ENCODE measurements at regions not wholly inside any gene's neighbourhood (a gene's known extent, or its start where the extent isn't known, plus 50 kb on each side); places are given as distances from the start of the nearest gene placed in this dataset.

- TF ChIP-seq CTCF (IDR thresholded peaks at IDR 0.05 in 2 of 3, conservative IDR thresholded peaks at IDR 0.05 in 1 of 3; ENCODE audit: borderline replicate concordance in 1 of 3, insufficient read depth in 1 of 3, low read depth in 2 of 3, low read length in 2 of 3) (no peak), POLR2A (IDR thresholded peaks at IDR 0.05; ENCODE audit: borderline replicate concordance, extremely low read depth, insufficient read depth, insufficient read length) (no peak), EZH2 (IDR thresholded peaks at IDR 0.05) (no peak), MAX (IDR thresholded peaks at IDR 0.05) (no peak), ZNF274 (IDR thresholded peaks at IDR 0.05; ENCODE audit: low read depth, low read length) (no peak), EZH2phosphoT487 (IDR thresholded peaks at IDR 0.05; ENCODE audit: borderline replicate concordance) (no peak), FOSL1 (IDR thresholded peaks at IDR 0.05; ENCODE audit: low read depth) (no peak), ELF1 (IDR thresholded peaks at IDR 0.05; ENCODE audit: borderline replicate concordance, low read depth) (no peak), POLR2AphosphoS5 (IDR thresholded peaks at IDR 0.05; ENCODE audit: low read depth, low read length) (no peak), REST (IDR thresholded peaks at IDR 0.05; ENCODE audit: low read depth) (no peak), EGR1 (IDR thresholded peaks at IDR 0.05; ENCODE audit: low read depth) (no peak), CEBPB (IDR thresholded peaks at IDR 0.05; ENCODE audit: low read depth) (no peak)
These were observed 483.4 kb downstream of the OMA1 start for GRCh38 chr1:58063095-58063494.
